T-helper 1 cell treated with Interleukin-12 subunit alpha and Interleukin-12 subunit beta and Interleukin-4 antibody, amounts not matched to agents 30 ng/mL and 1 ng/mL, for 36 hours (primary cell): ENCODE measurements at regions not wholly inside any gene's neighbourhood (a gene's known extent, or its start where the extent isn't known, plus 50 kb on each side); places are given as distances from the start of the nearest gene placed in this dataset.

Source experiments
- intact Hi-C: fragments of 100-400 bp; cut with micrococcal nuclease; formaldehyde crosslinking; loops from one replicate; pipeline ENCODE4 v1.15.1; 2024

DNA sequence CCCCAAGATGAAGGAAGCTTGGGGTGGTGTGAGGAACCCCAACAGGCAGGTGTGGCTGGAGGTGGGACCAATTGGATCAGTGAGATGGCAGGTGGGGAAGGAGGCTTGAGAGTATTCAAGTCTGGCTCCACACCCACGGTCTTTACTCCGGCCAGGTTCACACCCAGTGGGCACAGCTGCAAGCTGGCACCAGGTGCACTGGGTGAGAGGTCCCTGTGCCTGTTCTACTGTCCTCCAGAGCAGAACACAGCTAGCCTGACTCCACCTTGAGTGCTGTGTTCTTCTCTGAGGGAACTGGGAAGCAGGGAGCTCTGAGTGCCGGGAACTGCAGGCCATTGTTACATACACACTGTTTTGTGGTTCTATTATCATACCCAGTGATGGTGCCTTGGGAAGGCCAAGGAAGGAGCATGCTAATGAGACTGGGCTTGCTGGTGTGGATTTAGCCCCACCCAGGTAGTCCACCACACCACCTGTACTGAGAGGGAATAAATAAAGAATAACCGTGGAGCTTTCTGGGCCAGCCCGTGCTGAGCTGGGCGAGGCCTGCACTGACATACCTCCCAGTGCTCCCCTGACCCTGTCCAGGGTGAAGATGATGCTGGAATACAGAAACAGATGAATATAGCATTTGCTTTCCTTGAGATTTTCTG, 93.4 kb downstream of the ABHD5 start:
- intact Hi-C loops = no loop called here

DNA sequence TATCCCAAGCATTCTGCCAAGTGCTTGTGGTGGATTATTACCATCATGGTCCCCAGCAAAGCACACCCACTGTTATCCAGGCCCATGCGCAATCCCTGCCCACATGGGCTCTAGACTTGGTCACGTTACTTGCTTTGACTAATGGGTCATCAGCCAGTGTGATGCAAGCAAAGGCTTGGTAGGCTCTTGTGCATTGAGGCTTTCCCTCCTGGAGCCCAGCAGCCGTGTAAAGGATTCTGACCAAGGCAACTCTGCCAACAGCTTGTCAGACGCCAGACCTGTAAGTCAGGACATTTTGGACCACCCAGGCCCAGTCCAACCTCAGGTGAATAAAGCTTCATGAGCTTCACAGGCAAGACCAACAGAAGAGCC, 93.9 kb downstream of the ABHD5 start:
- intact Hi-C loops = no loop called here

DNA sequence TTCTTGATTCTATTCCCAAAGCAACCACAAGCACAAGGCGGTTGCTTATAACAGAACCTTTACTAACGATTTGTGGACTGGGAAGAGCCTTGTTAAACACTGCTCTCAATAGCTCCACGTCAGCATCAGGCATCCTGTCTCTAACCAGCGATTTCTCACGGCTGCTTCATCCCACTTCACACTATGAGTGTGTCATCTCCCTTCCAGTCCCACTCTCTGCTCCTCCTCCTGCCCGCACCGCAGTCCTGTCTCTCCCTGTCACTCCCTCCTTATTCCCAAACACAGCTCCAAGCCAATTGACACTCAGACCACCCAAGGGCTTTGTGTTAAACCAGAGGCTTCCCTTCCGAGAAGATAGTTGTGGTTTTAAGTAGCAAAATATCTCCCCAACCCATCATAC, 94.8 kb downstream of the ABHD5 start:
- intact Hi-C loops = no loop called here

DNA sequence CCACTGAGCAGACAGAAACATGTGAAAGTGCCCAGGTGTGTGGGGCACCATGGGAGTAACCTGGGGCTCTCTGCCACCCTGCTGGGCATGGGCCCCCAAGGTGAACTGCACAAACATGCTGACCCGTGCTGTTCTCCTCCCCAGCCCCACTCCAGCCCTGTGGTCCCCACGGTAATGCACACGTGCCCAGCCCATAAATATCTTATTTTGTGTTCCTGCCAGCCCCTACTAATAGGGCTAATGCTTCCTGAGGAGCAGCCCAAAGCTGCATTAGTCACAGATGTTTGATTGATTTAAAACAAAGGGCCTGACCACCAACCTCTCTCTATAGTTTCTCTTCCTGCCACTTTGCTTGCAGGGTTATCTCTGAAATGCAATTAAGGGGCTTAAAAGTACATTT, 95.4 kb downstream of the ABHD5 start:
- intact Hi-C loops = no loop called here

DNA sequence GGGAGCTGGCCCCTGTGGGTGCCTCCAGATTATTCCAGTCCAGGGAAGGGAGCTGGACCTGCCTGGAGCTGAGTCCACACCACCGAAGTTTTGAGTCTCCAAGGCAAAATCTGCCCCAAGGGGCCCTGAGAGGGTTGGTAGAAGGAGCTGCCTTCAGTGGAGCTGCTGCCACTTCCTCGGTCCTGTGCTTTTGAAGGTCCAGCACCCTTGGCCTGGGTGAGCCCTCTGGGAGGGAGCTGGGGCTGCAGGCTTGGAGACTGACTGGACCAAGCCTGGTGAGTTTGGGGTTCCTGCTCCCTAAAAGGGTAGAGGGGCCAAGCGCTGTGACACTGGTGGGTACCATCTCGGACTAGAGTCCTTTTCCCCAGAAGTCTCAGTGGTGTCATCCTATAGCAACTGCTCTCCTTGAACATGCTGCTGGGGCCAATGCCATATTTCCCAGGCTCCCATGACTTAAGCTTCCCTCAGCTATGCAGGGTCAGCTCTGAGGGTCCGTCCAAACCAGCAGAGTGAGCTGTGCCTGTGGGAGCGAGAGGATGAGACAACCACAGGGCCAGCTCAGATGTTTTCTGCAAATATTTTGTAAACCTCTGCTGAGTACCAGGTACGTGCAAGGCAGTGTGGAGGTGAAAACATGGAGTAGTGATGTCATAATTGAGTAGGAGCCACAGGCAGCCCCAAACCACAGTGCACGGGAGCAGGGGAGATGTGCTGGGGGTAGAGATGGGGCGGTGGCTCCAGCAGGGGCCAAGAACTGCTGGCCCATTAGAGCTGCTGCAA, 96.0 kb downstream of the ABHD5 start:
- intact Hi-C loops = no loop called here

DNA sequence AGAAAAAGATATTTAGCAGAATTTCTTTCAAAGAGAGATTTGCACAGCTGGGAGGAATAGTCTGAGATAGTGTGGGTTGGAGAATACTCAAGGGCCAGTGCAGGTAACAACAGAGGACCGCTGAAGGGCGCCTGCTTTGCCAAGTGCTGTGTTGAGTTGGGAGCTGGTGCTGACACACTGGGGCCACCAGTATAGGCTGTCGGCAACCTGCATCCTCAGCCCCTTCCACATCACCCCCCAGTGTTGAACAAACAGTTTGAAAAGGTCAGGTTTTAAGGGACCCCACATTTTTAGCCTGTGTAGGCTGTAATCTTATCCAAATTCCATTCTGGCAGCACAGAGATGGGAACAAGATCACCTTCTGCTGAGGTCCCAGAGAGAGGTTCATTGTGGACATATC, 96.6 kb downstream of the ABHD5 start:
- intact Hi-C loops = no loop called here

DNA sequence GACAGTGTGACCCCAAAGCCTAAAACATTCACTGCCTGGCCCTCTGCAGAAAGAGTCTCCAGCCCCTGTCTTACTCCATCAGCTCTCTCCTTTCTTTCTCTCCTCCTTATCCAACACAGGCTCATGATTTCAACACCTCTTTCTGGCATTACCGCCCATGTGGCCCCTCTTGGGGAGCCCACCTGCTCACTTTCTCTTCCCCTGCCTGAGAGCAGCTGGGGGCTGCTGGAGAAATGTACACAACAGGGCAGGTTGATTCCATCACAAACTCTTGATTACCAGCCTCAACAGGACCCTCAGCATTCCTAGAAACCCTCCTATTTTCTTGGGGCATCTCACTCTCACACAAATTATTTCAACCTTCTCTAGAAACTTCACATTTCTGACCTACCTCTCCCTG, 98.3 kb downstream of the ABHD5 start:
- intact Hi-C loops = no loop called here

DNA sequence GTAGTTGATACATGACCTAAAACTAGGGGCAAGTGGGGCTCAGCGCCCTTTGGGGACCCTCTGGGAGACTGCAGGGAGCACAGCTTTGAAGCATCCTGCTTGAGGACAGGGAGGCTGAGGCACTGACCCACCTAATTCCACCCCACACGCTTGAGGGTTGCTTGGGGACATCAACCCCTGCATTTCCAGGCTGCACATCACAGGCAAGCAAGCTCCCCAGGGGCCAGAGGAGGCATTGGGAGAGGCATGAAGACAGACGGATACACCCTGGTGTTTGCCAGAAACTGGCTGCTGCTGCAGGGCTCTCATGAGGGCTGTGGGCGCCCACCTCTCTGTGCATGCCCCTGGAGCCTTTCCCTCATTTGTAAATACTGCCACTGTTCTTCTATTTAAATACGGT, 99.3 kb downstream of the ABHD5 start:
- intact Hi-C loops = no loop called here

DNA sequence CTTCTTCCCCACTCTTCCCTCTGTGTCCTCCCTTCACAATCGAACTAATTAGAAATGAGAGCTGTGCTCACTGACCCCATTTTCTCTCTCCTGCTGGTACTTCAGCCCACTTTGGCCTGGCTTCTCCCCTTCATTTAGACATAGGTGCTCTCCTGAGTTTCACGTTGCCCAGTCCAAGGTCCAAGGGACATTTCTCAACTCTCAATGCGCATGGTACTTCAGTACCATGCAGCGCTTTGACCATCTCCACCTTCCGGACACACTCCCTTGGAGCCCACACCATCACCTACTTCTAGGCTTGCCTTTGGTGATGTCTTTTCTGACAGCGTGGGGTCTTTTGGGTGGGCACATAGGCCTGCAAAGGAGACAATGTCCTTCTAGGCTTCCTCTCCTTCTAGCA, 99.7 kb downstream of the ABHD5 start:
- intact Hi-C loops = no loop called here

DNA sequence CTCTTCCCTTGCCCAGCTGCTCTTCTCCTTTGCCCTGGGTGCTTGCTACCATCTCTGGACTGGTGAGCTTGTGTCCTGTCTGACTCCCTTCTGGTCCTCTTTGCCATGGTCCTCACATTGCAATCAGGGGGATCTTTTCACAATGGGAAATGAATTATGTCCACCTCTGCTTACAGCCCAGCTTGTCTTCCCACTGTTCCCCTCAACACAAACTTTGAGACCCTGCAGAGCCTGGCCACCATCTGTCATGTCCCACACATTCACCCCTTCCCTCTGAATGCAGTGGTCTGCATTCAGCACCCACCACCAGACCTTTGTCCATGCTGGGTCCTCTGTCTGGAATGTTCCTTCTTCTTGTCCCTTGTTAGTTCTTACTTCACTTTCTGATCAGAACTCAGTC, 100.5 kb downstream of the ABHD5 start:
- intact Hi-C loops = no loop called here

DNA sequence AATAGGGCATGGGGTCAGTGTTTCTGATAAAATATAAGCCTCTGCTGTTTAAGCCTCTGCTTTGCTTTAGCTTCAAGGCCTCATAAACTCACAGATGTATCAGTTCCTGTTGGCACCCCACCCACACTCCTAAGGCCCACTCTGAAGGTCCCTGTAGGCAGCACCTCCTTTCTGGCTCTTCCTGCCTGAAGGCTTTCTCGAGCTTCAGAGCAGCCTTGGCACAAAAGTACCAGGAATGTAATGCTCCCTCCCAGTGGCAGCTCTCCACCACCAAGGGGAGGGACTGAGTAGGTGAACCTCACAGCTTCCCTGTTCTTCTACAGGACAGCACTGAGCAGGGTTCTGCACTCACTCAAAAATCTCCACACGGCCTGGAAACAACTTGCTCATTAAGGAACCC, 102.2 kb downstream of the ABHD5 start:
- intact Hi-C loops = no loop called here

DNA sequence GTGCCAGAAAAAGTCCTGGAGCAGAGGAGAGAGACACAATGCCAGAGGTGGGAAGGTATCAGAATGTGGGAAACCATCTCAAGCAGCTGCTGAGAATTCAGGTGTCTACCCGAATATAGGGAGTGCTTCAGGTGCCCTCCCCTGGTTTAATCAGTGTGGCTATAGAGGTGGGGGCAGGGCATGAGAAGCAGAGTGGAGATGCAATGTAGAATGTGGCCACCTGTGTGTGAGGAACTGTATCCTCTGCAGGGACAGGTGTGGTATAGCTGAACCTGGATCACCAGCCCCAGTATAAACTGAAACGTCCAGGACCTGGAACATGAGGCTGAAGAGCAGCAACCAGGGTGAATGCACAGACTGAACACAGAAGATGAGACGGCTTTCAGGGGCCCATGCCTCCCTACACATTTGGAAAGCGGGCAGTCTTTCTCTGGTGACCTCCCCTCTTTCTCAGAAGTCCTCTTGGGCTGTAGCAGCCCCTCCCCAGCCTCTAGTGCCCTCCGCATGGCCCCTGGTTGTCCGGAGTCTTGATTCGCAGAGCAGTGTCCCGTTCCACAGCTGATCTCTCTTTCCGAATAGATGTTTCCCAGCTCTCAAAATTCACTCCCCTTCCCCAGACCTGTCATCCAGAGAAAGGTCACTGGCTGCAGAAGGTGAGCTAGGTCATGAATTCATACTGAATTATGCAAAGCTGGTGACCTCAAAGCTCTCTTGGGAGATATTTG, 103.1 kb downstream of the ABHD5 start:
- intact Hi-C loops = no loop called here

DNA sequence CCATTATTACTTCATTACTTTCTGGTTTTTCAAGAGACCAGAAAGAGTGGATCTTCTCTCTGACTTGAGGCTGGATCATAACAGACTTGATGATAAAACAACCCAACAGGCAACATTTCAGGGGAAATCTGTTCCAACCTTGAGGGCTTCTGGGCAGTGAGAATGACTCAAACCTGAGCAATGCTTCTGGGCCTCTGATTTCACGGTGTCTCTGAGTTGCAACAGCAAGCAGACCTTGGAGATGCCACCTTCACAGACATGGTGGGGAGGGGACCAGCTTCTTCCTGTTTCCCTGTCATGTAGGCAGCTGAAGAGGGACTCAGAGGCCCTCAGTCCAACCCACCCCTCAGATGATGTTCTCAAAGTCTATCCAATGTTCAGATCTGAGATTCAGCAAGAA, 104.0 kb downstream of the ABHD5 start:
- intact Hi-C loops = no loop called here

DNA sequence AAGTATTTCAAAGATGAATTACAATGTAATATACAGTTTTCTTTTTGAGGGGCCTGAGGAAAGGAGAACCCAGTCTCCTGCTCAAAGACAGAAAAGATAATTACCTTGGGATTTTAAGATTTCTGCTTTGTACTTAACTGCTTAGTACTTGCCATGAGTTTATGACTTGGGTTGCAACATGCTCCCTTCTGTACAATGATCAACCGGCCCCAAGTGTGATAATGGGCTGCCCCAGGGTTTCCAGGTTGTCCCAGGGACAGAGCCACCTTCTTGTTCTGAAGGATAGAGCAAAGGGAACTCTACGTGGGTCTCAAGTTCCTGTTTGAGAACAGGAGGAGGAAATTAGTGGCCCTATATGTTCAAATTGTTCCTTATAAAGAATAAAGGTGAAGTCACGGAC, 104.8 kb downstream of the ABHD5 start:
- intact Hi-C loops = no loop called here

DNA sequence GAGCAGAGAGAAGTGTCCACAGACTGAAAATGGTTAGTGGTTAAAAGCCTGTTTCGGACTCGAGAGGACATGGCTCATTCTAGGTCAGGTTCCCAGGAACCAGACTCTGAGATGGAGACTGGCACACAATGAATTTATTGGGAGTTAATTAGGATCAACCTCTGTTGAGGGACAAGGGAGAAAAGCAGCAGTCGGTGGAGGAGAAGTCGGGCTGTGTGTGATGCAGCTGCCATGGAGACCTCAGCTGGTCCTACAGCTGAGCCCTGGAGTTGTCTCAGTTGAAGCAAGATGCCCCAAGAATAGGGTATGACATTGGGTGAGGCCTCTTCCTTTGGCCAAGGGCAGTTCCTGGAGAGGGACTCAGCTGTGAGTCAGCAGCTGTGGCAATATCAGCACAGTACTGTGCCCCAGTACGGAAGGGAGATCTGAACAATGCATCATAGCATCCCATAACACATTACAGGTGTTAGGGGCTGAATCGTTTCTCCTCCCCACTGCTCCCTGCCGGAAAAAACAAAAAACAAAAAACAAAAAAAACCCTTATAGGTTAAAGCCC, 105.4 kb downstream of the ABHD5 start:
- intact Hi-C loops = no loop called here

DNA sequence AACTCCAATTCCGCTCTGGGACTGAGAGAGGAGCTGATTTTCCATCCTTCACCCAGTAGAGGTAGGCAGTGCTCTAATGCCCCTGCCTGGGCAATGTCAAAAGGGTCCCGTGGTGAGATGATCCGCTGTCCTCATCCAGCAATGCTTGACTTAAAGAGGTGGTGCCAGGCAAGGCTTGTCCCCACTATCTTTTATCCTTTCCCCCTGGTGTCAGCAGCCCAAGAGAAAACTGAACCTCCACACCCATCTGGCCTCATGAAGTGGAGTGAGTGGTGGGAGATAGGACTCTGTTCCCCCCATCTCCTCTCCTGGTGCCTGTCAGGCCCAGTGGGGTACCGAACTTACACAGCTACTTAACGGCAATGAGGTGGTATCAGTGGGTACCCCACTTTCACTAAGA, 107.1 kb downstream of the ABHD5 start:
- intact Hi-C loops = no loop called here

DNA sequence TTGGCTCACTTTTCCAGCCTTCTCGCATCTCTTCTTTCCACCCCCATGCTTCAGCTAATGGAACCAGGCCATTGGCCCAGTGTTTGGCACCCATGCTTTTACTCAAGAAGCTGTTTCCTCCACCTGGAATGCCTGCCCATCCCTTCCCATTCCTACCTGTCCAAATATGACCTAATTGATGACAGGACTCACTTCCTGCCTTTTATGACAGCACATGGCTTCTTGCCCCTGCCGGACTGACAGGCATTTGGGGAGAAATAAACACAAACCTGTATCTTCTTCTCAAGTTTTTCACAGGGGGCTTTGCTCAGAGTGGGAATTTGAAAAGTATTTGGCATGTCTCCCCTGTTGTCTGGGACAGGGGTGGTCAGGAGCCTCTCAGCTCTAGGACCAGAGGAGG, 120.1 kb downstream of the ABHD5 start:
- intact Hi-C loops = no loop called here

DNA sequence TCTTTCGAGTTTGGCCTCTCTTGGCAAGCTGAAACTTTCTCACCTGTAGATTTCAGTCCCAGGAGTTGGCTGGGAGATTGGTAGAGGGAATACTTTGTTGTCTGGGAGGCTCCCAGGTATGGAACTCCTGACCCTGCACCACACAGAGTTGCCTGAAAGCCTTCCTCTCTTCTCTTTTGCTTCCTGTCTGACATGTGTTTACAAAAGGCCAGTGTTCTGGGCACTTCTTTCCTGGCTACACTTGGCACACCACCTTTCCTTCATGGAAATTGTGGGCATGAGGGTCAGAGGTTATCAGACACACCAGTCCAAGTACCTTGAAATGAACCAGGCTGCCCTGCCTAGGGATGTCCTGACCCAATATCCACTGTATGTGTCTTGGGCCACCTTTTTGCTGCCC, 123.7 kb downstream of the ABHD5 start:
- intact Hi-C loops = no loop called here

DNA sequence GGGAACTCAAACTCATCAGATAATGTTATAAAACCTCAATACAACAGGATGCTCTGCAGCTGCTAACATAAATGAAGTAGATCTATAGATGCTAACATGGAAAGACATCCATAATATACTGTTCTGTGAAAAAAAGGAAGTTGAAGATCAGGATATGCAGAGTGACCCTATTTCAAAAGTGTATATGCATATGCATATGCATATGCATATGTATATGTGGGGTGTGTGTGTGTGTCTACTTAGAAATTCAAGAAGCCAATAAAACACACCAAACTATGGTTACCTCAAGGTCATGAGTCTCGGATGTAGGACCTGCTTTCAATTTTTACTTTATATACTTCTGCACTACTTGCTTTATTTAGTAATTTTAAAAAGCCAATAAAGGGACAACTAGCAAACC, 125.6 kb downstream of the ABHD5 start:
- intact Hi-C loops = no loop called here

DNA sequence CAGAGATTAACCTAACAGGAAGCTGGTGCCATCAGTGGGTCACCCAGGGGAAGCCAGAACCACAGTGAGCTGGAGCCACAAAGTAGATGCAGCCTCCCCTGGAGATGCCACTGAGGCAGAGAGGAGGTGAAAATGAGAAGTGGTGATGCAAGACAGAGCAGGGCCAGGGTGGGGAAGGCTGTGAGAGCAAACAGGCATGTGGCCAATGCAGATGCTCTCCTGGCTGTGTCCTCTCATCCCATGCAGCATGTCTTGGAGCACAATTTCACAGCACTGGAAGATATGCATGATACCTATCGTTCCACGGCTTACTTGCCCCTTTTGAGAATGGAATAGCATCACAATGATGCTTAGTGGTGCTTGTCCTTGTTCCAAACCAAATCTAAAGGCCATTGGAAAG, 126.3 kb downstream of the ABHD5 start:
- intact Hi-C loops = no loop called here

DNA sequence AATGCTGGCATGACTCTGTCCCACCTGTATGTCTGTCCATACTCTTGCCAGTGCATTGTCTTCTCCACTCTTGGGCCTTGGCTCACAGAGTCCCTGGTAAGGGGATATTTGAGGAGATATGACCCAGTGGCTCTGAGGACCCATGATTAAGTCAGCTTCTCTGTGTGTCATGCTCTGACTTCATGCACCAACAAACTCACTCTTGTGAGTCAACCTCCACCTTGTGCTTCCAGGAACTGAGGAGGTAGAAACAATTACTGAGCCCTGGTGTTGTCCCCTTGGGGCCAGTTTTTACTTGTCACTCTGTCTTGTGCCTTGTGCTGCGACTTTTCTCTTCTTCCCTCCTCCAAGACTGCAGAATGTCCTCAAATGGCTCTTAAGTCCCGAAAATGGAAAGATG, 127.1 kb downstream of the ABHD5 start:
- intact Hi-C loops = no loop called here

DNA sequence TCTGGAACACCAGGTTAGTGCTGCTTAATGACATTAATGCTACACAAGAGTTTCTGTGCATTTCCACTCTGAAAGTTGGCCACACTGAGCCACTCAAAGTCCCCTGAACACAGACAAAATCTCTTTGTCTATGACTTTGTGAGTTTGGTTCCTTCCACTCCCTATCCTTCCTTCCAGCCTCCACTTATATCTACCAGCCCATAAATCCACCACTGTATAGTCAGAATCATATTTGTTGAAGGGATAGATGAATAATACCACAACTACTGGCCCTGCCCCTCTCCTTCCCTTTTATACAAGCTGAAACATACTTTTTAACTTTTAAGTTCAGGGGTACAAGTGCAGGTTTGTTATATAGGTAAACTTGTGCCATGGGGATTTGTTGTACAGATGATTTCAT, 127.5 kb downstream of the ABHD5 start:
- intact Hi-C loops = no loop called here
